Chondrocyte (in vitro differentiated cells): ENCODE measurements at regions not wholly inside any gene's neighbourhood (a gene's known extent, or its start where the extent isn't known, plus 50 kb on each side); places are given as distances from the start of the nearest gene placed in this dataset.

Experiments
- DNase-seq: peaks from one replicate; pipeline ENCODE4 v3.0.0; 2021; ENCODE audit warnings: mixed read lengths, low spot score
- H3K27ac Mint-ChIP-seq: one replicate; pipeline ENCODE4 v1.8.0; 2021; ENCODE audit warnings: mild to moderate bottlenecking, moderate library complexity, mixed read lengths; ENCODE audit not compliant: unreplicated experiment
- H3K27me3 Mint-ChIP-seq: 2 replicates; pipeline ENCODE4 v1.8.0; 2021; ENCODE audit warnings: low read depth, mixed read lengths
- H3K36me3 Mint-ChIP-seq: 2 replicates; pipeline ENCODE4 v1.8.0; 2021; ENCODE audit warnings: low read depth, mixed read lengths
- H3K4me1 Mint-ChIP-seq: 2 replicates; pipeline ENCODE4 v1.8.0; 2021; ENCODE audit warnings: low read depth, mild to moderate bottlenecking, mixed read lengths
- H3K4me3 Mint-ChIP-seq: one replicate; pipeline ENCODE4 v1.8.0; 2021; ENCODE audit warnings: mild to moderate bottlenecking, moderate library complexity, mixed read lengths; ENCODE audit not compliant: unreplicated experiment
- H3K9me3 Mint-ChIP-seq: 2 replicates; pipeline ENCODE4 v1.8.0; 2021; ENCODE audit warnings: low read depth, mixed read lengths
- TF ChIP-seq, protein P1 (sequence below): fragments of 200-600 bp; sonication (generic); IDR thresholded peaks from 2 replicates; pipeline ENCODE4 v1.5.0; 2021; ENCODE audit warnings: antibody characterized with exemption, mild to moderate bottlenecking, moderate library complexity

GRCh38 chr4:151911970-151912369 is 151.2 kb upstream of the GATB start:
- peaks cover 11% of the 10 kb centered on the region for H3K9me3 Mint-ChIP-seq
- H3K4me3 Mint-ChIP-seq, result no peak overlapping the region
- peaks cover 3% of the 10 kb centered on the region for H3K4me1 Mint-ChIP-seq
- DNase-seq, result no peak
- H3K27me3 Mint-ChIP-seq, result peaks cover 13% of the 10 kb centered on the region
- peaks cover 3% of the 10 kb centered on the region for H3K36me3 Mint-ChIP-seq
- no peak overlapping the region for H3K27ac Mint-ChIP-seq
- TF ChIP-seq, protein P1, sequence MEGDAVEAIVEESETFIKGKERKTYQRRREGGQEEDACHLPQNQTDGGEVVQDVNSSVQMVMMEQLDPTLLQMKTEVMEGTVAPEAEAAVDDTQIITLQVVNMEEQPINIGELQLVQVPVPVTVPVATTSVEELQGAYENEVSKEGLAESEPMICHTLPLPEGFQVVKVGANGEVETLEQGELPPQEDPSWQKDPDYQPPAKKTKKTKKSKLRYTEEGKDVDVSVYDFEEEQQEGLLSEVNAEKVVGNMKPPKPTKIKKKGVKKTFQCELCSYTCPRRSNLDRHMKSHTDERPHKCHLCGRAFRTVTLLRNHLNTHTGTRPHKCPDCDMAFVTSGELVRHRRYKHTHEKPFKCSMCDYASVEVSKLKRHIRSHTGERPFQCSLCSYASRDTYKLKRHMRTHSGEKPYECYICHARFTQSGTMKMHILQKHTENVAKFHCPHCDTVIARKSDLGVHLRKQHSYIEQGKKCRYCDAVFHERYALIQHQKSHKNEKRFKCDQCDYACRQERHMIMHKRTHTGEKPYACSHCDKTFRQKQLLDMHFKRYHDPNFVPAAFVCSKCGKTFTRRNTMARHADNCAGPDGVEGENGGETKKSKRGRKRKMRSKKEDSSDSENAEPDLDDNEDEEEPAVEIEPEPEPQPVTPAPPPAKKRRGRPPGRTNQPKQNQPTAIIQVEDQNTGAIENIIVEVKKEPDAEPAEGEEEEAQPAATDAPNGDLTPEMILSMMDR, result no peak

- Mint-ChIP-seq H3K27ac (no peak overlapping the region), H3K4me1 (no peaks in the 10 kb centered on the region), H3K36me3 (no peaks in the 10 kb centered on the region), H3K9me3 (peaks cover 3% of the 10 kb centered on the region), H3K4me3 (no peak overlapping the region), H3K27me3 (peaks cover 15% of the 10 kb centered on the region)
- DNase-seq, result no peak
- TF ChIP-seq, protein P1, result no peak
Observed at GRCh38 chr4:151908734-151909497, 148.1 kb upstream of the GATB start.

DNA sequence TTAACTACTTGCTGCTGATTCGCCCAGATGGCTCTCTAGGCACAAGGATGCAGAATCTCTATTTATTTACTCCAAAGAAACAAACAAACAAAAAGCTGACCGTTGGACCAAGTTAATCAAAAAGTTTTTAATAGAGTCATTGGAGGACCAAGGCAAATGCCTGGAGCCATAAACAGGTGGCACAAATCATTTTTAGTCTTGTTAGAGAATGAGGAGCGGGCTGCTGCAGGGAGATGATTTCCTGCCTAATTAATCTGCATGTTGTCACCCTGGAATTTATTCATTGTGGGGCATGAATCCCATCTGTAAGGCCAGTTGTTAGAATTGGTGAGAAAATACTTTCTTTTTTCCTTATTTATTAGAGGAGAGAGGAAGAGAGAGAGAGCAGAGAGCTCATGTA is 147.4 kb upstream of the GATB start:
- Mint-ChIP-seq H3K4me3 (no peak overlapping the region), H3K36me3 (no peaks in the 10 kb centered on the region), H3K4me1 (no peaks in the 10 kb centered on the region), H3K27ac (no peak overlapping the region), H3K27me3 (peaks cover 15% of the 10 kb centered on the region), H3K9me3 (peaks cover 2% of the 10 kb centered on the region)
- DNase-seq, result no peak
- TF ChIP-seq, protein P1, result no peak

DNA sequence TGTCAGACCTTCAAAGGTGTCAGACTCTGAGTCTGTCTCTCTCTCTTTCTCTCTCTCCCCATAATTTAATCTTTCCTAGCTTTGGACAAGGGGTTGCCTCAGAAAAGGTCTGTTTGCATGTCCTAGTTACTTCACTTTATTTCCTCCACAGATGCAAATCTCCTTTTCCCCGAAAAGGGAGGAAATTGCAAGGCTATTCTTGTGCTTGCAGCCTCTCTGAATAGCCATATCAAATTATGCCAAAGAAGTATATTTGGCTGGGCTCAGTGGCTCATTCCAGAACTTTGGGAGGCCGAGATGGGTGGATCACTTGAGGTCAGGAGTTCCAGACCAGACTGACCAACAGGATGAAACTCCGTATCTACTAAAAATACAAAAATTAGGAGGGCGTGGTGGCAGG is 145.6 kb upstream of the GATB start:
- Mint-ChIP-seq H3K27ac (no peak overlapping the region), H3K9me3 (peaks cover 18% of the 10 kb centered on the region), H3K27me3 (peaks cover 14% of the 10 kb centered on the region), H3K36me3 (peaks cover 3% of the 10 kb centered on the region), H3K4me3 (no peak overlapping the region), H3K4me1 (no peaks in the 10 kb centered on the region)
- DNase-seq, result no peak
- TF ChIP-seq, protein P1, result no peak

DNA sequence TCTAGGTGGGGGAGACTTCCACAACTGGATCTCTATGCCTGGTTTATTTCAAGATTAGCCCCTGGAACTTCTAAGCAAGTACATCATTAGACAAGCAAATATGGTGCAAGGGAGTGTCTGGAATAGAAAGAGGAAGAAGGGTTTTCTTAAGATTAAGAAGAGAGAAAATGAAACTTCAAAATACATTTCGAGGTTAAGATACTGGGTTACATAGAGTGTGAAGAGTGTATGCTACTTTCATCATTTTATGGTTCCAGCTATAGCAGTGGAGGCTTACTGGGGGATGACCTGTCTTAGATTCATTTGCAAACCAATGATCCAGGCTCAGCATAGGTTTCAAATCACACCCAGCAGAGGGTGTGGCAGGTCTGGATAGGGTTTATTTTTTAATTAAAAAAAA is 144.4 kb upstream of the GATB start:
- H3K4me1 Mint-ChIP-seq, result no peaks in the 10 kb centered on the region
- H3K27ac Mint-ChIP-seq, result no peak overlapping the region
- no peak overlapping the region for H3K4me3 Mint-ChIP-seq
- DNase-seq, result no peak
- TF ChIP-seq, protein P1, result no peak
- peaks cover 22% of the 10 kb centered on the region for H3K9me3 Mint-ChIP-seq
- peaks cover 3% of the 10 kb centered on the region for H3K36me3 Mint-ChIP-seq
- H3K27me3 Mint-ChIP-seq, result peaks cover 12% of the 10 kb centered on the region
